ENCODE measurements at regions not wholly inside any gene's neighbourhood (a gene's known extent, or its start where the extent isn't known, plus 50 kb on each side); places are given as distances from the start of the nearest gene placed in this dataset.
"Not testable (repeated sequence)": the region's sequence is repeated elsewhere in the genome, so short reads cannot be mapped to it uniquely, and the experiment has no call there.

GRCh38 chr5:158458086-158458485 is 599.1 kb upstream of the CLINT1 start:
- no peak for DNase-seq (ENCODE audit: low read depth, low spot score)
- Histone ChIP-seq H3K27ac (no peak overlapping the region), H3K9me3 (ENCODE audit: low read depth, low read length) (no peaks in the 10 kb centered on the region), H3K4me3 (no peak overlapping the region), H3K36me3 (ENCODE audit: insufficient read depth, low read length) (no peaks in the 10 kb centered on the region), H3K9ac (ENCODE audit: insufficient read length) (no peak overlapping the region)
- TF ChIP-seq POLR2AphosphoS5 (IDR thresholded peaks at IDR 0.05; ENCODE audit: borderline replicate concordance, low read depth, low read length): no peak
- TF ChIP-seq FOXP2 (optimal IDR thresholded peaks at IDR 0.05; ENCODE audit: control extremely low read depth, extremely low read length, insufficient read depth): no peak
- TF ChIP-seq EZH2 (IDR thresholded peaks at IDR 0.05): no peak

GRCh38 chr5:158456756-158457155 is 597.8 kb upstream of the CLINT1 start:
- no peaks in the 10 kb centered on the region for H3K36me3 ChIP-seq (ENCODE audit: insufficient read depth, low read length)
- TF ChIP-seq POLR2AphosphoS5 (IDR thresholded peaks at IDR 0.05; ENCODE audit: borderline replicate concordance, low read depth, low read length) (no peak), FOXP2 (optimal IDR thresholded peaks at IDR 0.05; ENCODE audit: control extremely low read depth, extremely low read length, insufficient read depth) (no peak), EZH2 (IDR thresholded peaks at IDR 0.05) (no peak)
- DNase-seq (ENCODE audit: low read depth, low spot score): no peak
- no peak overlapping the region for H3K9ac ChIP-seq (ENCODE audit: insufficient read length)
- H3K27ac ChIP-seq: no peak overlapping the region
- no peak overlapping the region for H3K4me3 ChIP-seq
- H3K9me3 ChIP-seq (ENCODE audit: low read depth, low read length): no peaks in the 10 kb centered on the region

GRCh38 chr5:158456241-158456640 is 597.3 kb upstream of the CLINT1 start:
- no peak for DNase-seq (ENCODE audit: low read depth, low spot score)
- H3K27ac ChIP-seq: no peak overlapping the region
- H3K9me3 ChIP-seq (ENCODE audit: low read depth, low read length): no peaks in the 10 kb centered on the region
- no peak overlapping the region for H3K4me3 ChIP-seq
- TF ChIP-seq EZH2 (IDR thresholded peaks at IDR 0.05): no peak
- no peak for TF ChIP-seq POLR2AphosphoS5 (IDR thresholded peaks at IDR 0.05; ENCODE audit: borderline replicate concordance, low read depth, low read length)
- no peak for TF ChIP-seq FOXP2 (optimal IDR thresholded peaks at IDR 0.05; ENCODE audit: control extremely low read depth, extremely low read length, insufficient read depth)
- H3K36me3 ChIP-seq (ENCODE audit: insufficient read depth, low read length): no peaks in the 10 kb centered on the region
- no peak overlapping the region for H3K9ac ChIP-seq (ENCODE audit: insufficient read length)

GRCh38 chr5:158451993-158452672 is 593.2 kb upstream of the CLINT1 start:
- no peaks in the 10 kb centered on the region for H3K36me3 ChIP-seq (ENCODE audit: insufficient read depth, low read length)
- no peak for DNase-seq (ENCODE audit: low read depth, low spot score)
- no peak for TF ChIP-seq EZH2 (IDR thresholded peaks at IDR 0.05)
- TF ChIP-seq FOXP2 (optimal IDR thresholded peaks at IDR 0.05; ENCODE audit: control extremely low read depth, extremely low read length, insufficient read depth): no peak
- no peak for TF ChIP-seq POLR2AphosphoS5 (IDR thresholded peaks at IDR 0.05; ENCODE audit: borderline replicate concordance, low read depth, low read length)
- H3K9ac ChIP-seq (ENCODE audit: insufficient read length): no peak overlapping the region
- H3K9me3 ChIP-seq (ENCODE audit: low read depth, low read length): no peaks in the 10 kb centered on the region
- H3K27ac ChIP-seq: no peak overlapping the region
- H3K4me3 ChIP-seq: no peak overlapping the region

- Histone ChIP-seq H3K9ac (ENCODE audit: insufficient read length) (no peak overlapping the region), H3K27ac (no peak overlapping the region), H3K4me3 (no peak overlapping the region), H3K36me3 (ENCODE audit: insufficient read depth, low read length) (no peaks in the 10 kb centered on the region), H3K9me3 (ENCODE audit: low read depth, low read length) (no peaks in the 10 kb centered on the region)
- no peak for DNase-seq (ENCODE audit: low read depth, low spot score)
- TF ChIP-seq EZH2 (IDR thresholded peaks at IDR 0.05) (no peak), FOXP2 (optimal IDR thresholded peaks at IDR 0.05; ENCODE audit: control extremely low read depth, extremely low read length, insufficient read depth) (no peak), POLR2AphosphoS5 (IDR thresholded peaks at IDR 0.05; ENCODE audit: borderline replicate concordance, low read depth, low read length) (no peak)
Observed at GRCh38 chr5:158451203-158451992, 592.5 kb upstream of the CLINT1 start.

GRCh38 chr5:158450751-158451171 is 591.8 kb upstream of the CLINT1 start:
- no peak for DNase-seq (ENCODE audit: low read depth, low spot score)
- H3K36me3 ChIP-seq (ENCODE audit: insufficient read depth, low read length): no peaks in the 10 kb centered on the region
- H3K9me3 ChIP-seq (ENCODE audit: low read depth, low read length): no peaks in the 10 kb centered on the region
- TF ChIP-seq POLR2AphosphoS5 (IDR thresholded peaks at IDR 0.05; ENCODE audit: borderline replicate concordance, low read depth, low read length) (no peak), FOXP2 (optimal IDR thresholded peaks at IDR 0.05; ENCODE audit: control extremely low read depth, extremely low read length, insufficient read depth) (no peak), EZH2 (IDR thresholded peaks at IDR 0.05) (no peak)
- H3K27ac ChIP-seq: no peak overlapping the region
- H3K4me3 ChIP-seq: no peak overlapping the region
- H3K9ac ChIP-seq (ENCODE audit: insufficient read length): no peak overlapping the region

- DNase-seq (ENCODE audit: low read depth, low spot score); H3K36me3 ChIP-seq (ENCODE audit: insufficient read depth, low read length); H3K27ac ChIP-seq; H3K9ac ChIP-seq (ENCODE audit: insufficient read length); H3K9me3 ChIP-seq (ENCODE audit: low read depth, low read length); H3K4me3 ChIP-seq: not testable (repeated sequence)
Observed at GRCh38 chr5:158446761-158447160, 587.8 kb upstream of the CLINT1 start.

GRCh38 chr5:158439204-158439603 is 580.3 kb upstream of the CLINT1 start:
- H3K27ac ChIP-seq; DNase-seq (ENCODE audit: low read depth, low spot score); H3K9me3 ChIP-seq (ENCODE audit: low read depth, low read length); H3K9ac ChIP-seq (ENCODE audit: insufficient read length); H3K36me3 ChIP-seq (ENCODE audit: insufficient read depth, low read length); H3K4me3 ChIP-seq: not testable (repeated sequence)

Measured in SK-N-MC (cell line).